Activated CD8-positive, alpha-beta T cell treated with anti-CD3 and anti-CD28 coated beads for 36 hours (primary cell): ENCODE measurements at regions not wholly inside any gene's neighbourhood (a gene's known extent, or its start where the extent isn't known, plus 50 kb on each side); places are given as distances from the start of the nearest gene placed in this dataset.

Experiments used
- ATAC-seq: fragments of 200-7000 bp; cut with Tn5 transposase; one replicate; pipeline ENCODE4 v1.10.0; 2021; ENCODE audit warnings: mild to moderate bottlenecking, moderate library complexity
- CTCF ChIA-PET: fragments of 350-600 bp; sonication (Branson Sonifier 250); formaldehyde crosslinking; loops from one replicate; lab custom pipeline; 2021; ENCODE audit warnings: antibody characterized with exemption; lab: Charles Lee
- POLR2A ChIA-PET: fragments of 350-600 bp; sonication (Branson Sonifier 250); formaldehyde crosslinking; loops from one replicate; lab custom pipeline; 2021; ENCODE audit warnings: antibody characterized with exemption; lab: Charles Lee
- DNase-seq: peaks from one replicate; pipeline ENCODE4 v3.0.0-alpha.2; 2020
- H3K27ac Mint-ChIP-seq: one replicate; pipeline ENCODE4 v1.8.0; 2021; ENCODE audit warnings: mild to moderate bottlenecking, mixed read lengths
- H3K27me3 Mint-ChIP-seq: one replicate; pipeline ENCODE4 v1.8.0; 2021; ENCODE audit warnings: mixed read lengths
- H3K36me3 Mint-ChIP-seq: one replicate; pipeline ENCODE4 v1.8.0; 2021; ENCODE audit warnings: low read depth, mixed read lengths
- H3K4me1 Mint-ChIP-seq: one replicate; pipeline ENCODE4 v1.8.0; 2021; ENCODE audit warnings: low read depth, mixed read lengths
- H3K4me3 Mint-ChIP-seq: one replicate; pipeline ENCODE4 v1.8.0; 2021; ENCODE audit warnings: mild to moderate bottlenecking, moderate library complexity, mixed read lengths
- H3K9me3 Mint-ChIP-seq: one replicate; pipeline ENCODE4 v1.8.0; 2021; ENCODE audit warnings: mixed read lengths
- intact Hi-C: fragments of 100-400 bp; cut with micrococcal nuclease; formaldehyde crosslinking; loops from one replicate; pipeline ENCODE4 v1.10.0; 2022
- TF ChIP-seq, protein P1 (sequence below): fragments of 200-600 bp; IDR thresholded peaks from one replicate; pipeline ENCODE4 v1.8.0; 2022; ENCODE audit warnings: antibody characterized with exemption, mild to moderate bottlenecking

- Mint-ChIP-seq H3K4me1 (no peaks in the 10 kb centered on the region), H3K4me3 (no peak overlapping the region), H3K9me3 (no peaks in the 10 kb centered on the region), H3K36me3 (no peaks in the 10 kb centered on the region), H3K27me3 (no peaks in the 10 kb centered on the region), H3K27ac (no peak overlapping the region)
- POLR2A ChIA-PET, result no interaction called here
- ATAC-seq (no peak), DNase-seq (no peak)
- TF ChIP-seq, protein P1, sequence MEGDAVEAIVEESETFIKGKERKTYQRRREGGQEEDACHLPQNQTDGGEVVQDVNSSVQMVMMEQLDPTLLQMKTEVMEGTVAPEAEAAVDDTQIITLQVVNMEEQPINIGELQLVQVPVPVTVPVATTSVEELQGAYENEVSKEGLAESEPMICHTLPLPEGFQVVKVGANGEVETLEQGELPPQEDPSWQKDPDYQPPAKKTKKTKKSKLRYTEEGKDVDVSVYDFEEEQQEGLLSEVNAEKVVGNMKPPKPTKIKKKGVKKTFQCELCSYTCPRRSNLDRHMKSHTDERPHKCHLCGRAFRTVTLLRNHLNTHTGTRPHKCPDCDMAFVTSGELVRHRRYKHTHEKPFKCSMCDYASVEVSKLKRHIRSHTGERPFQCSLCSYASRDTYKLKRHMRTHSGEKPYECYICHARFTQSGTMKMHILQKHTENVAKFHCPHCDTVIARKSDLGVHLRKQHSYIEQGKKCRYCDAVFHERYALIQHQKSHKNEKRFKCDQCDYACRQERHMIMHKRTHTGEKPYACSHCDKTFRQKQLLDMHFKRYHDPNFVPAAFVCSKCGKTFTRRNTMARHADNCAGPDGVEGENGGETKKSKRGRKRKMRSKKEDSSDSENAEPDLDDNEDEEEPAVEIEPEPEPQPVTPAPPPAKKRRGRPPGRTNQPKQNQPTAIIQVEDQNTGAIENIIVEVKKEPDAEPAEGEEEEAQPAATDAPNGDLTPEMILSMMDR, result no peak
- intact Hi-C loops, result no loop called here
- CTCF ChIA-PET, result no interaction called here
These were observed 326.1 kb downstream of the TDRD15 start for GRCh38 chr2:21449881-21450280.

- no peaks in the 10 kb centered on the region for H3K27me3 Mint-ChIP-seq
- TF ChIP-seq, protein P1, result no peak
- DNase-seq (no peak), ATAC-seq (no peak)
- no peak overlapping the region for H3K4me3 Mint-ChIP-seq
- CTCF ChIA-PET, result no interaction called here
- no peaks in the 10 kb centered on the region for H3K36me3 Mint-ChIP-seq
- H3K9me3 Mint-ChIP-seq, result no peaks in the 10 kb centered on the region
- no peak overlapping the region for H3K27ac Mint-ChIP-seq
- intact Hi-C loops, result no loop called here
- POLR2A ChIA-PET, result no interaction called here
- H3K4me1 Mint-ChIP-seq, result no peaks in the 10 kb centered on the region
These were observed 327.6 kb downstream of the TDRD15 start for GRCh38 chr2:21451403-21451802.

DNA sequence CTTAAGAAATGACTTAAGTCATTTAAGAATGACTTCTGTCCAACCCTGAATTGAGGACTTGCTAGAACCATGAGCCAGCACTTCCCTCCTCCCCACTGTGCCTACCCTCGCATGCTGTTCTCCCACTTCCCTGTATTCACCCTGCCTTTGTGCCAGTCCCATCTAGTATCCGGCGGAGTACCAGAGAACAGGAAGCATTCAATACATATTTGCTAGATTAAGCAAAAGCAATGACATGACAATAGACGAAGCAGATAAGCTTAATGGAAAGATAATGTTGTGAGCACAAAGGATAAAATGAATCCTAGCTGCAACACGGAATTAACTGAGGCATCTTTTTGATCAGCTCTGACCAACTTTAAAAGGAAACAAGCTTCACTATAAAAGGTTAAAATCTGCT, 328.5 kb downstream of the TDRD15 start:
- ChIA-PET CTCF (no interaction called here), POLR2A (no interaction called here)
- H3K27me3 Mint-ChIP-seq, result no peaks in the 10 kb centered on the region
- intact Hi-C loops, result no loop called here
- no peaks in the 10 kb centered on the region for H3K36me3 Mint-ChIP-seq
- H3K4me1 Mint-ChIP-seq, result no peaks in the 10 kb centered on the region
- no peak overlapping the region for H3K4me3 Mint-ChIP-seq
- no peak for ATAC-seq
- no peaks in the 10 kb centered on the region for H3K9me3 Mint-ChIP-seq
- H3K27ac Mint-ChIP-seq, result no peak overlapping the region
- DNase-seq, result no peak
- TF ChIP-seq, protein P1, result no peak

- ATAC-seq, result no peak
- Mint-ChIP-seq H3K36me3 (no peaks in the 10 kb centered on the region), H3K27ac (no peak overlapping the region), H3K27me3 (no peaks in the 10 kb centered on the region), H3K9me3 (no peaks in the 10 kb centered on the region), H3K4me3 (no peak overlapping the region), H3K4me1 (no peaks in the 10 kb centered on the region)
- intact Hi-C loops, result no loop called here
- DNase-seq, result no peak
- TF ChIP-seq, protein P1, result no peak
- ChIA-PET CTCF (no interaction called here), POLR2A (interaction anchor here (0.6 kb wide), 1 partner anchor 42 kb away, joined by 3 read pairs; no protein-coding TSS in a partner anchor)
These were observed 328.9 kb downstream of the TDRD15 start for GRCh38 chr2:21452678-21453077.

DNA sequence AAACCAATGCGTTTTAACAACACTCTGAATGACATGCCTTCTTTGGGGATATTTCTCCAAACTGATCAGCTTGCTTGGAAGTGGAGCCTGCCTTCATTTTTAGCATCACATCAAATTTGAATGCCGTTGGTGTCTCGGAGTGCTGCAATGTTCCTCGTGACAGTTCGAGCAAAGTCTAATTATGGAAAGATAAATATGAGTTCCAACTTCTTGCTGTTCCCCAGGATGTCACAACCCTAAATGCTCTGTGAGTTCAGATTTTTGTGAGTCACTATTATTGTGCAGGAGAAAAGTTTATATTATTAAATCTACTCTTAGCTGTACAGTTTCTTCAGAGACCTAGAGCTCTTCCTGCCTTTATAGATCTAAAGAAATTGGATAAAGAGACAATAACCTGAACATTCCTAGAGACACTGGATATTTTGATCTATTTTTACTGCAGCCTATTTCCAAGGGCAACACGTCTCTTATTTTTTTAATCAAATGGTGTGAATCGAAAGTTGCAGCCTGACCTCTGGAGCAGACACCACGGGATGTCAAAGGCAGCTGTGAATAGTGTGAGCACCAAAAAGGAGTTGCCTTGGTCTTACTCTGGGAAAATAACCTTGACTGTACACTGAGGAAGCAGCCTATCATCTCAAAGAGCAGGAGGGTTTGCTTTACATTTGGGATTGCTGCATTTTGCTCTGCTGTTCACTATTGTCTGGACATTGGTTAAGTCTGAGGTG, 330.1 kb downstream of the TDRD15 start:
- H3K36me3 Mint-ChIP-seq, result no peaks in the 10 kb centered on the region
- ATAC-seq (no peak), DNase-seq (no peak)
- TF ChIP-seq, protein P1, result no peak
- H3K4me3 Mint-ChIP-seq, result no peak overlapping the region
- POLR2A ChIA-PET, result no interaction called here
- no peaks in the 10 kb centered on the region for H3K4me1 Mint-ChIP-seq
- H3K27me3 Mint-ChIP-seq, result no peaks in the 10 kb centered on the region
- H3K9me3 Mint-ChIP-seq, result peaks cover 2% of the 10 kb centered on the region
- H3K27ac Mint-ChIP-seq, result no peak overlapping the region
- intact Hi-C loops, result no loop called here
- CTCF ChIA-PET, result no interaction called here
